ENCODE measurements at regions not wholly inside any gene's neighbourhood (a gene's known extent, or its start where the extent isn't known, plus 50 kb on each side); places are given as distances from the start of the nearest gene placed in this dataset.

DNA sequence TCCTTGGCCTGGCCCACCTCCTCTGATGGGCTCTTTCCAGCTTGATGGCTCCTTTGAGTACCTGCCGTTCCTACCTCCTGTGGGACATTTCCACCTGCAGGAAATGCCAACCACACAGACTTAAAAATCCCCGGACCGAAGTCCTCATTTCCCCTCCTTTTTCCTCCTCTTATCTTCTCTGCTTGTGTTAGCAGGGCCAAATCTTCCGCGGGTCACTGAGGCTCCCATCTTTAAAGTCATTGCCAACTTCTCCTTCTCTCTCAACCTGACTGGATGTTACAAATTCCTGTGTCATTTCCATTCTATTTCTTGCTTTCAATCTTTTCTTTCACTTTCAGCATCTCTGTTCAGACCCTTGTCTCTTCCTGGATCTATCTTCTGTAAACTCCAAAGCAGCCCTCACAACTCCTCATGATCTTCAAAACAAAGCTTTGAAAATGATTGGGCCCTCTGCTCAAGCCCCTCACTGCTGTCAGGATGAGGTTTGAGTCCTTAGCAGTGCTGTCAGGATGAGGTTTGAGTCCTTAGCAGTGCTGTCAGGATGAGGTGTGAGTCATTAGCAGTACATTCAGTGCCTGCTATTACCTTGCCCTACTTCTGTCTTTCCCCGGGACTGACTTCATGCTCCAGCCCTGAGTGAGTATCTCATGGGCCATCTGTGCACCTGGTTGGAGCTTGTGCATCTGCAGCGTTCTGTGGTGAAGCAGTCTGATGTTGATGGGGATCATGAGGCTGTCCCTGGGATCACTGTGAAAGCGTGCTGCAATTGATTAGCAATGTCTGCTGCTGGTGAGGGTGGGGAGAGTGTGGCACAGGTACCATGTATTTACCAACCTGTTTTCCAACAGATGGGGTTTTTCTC is 100.1 kb downstream of the IRF8 start:
- H3K36me3 ChIP-seq (ENCODE audit: control insufficient read depth in 1 of 2, insufficient read depth in 2 of 2, low read length in 2 of 2), result no peaks in the 10 kb centered on the region
- ChIA-PET CTCF (interaction anchor here (1.2 kb wide), 1 partner anchor 180 kb away, joined by 3 read pairs; no protein-coding TSS in a partner anchor), RAD21 (ENCODE audit: low non-redundant PET in 1 of 2, low total read pairs in 2 of 2, uncharacterized antibody in 2 of 2, unreplicated experiment in 2 of 2) (no interaction called here), POLR2A (no interaction called here)
- no peaks in the 10 kb centered on the region for H3K9me2 ChIP-seq (ENCODE audit: insufficient read depth)
- no peak overlapping the region for H2AFZ ChIP-seq (ENCODE audit: low read depth, low read length, poor library complexity, severe bottlenecking)
- H3K4me2 ChIP-seq (ENCODE audit: low read length), result no peak overlapping the region
- no TSS peak for BruUV-seq (replicated peaks)
- H3K4me1 ChIP-seq (ENCODE audit: control insufficient read depth in 1 of 2, insufficient read depth in 2 of 2, low read length in 2 of 2), result no peaks in the 10 kb centered on the region
- no peak overlapping the region for H3K9ac ChIP-seq (ENCODE audit: low read length)
- H3K27me3 ChIP-seq (ENCODE audit: insufficient read depth, low read length), result peaks cover 16% of the 10 kb centered on the region; the same call in 1 of the 2 replicates
- no peak for DNase-seq (ENCODE audit: low read depth, low spot score)
- H4K20me1 ChIP-seq (ENCODE audit: insufficient read depth), result no peaks in the 10 kb centered on the region
- no peak for TF ChIP-seq ELF1 (IDR thresholded peaks at IDR 0.05; ENCODE audit: borderline replicate concordance, low read depth)
- no peak for TF ChIP-seq EZH2 (IDR thresholded peaks at IDR 0.05)
- TF ChIP-seq SRF (IDR thresholded peaks at IDR 0.05; ENCODE audit: low read depth), result no peak
- no peak for TF ChIP-seq FOSL1 (IDR thresholded peaks at IDR 0.05; ENCODE audit: low read depth)
- TF ChIP-seq, protein P1, sequence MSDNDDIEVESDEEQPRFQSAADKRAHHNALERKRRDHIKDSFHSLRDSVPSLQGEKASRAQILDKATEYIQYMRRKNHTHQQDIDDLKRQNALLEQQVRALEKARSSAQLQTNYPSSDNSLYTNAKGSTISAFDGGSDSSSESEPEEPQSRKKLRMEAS (IDR thresholded peaks at IDR 0.05), result no peak
- TF ChIP-seq POLR2A (IDR thresholded peaks at IDR 0.05; ENCODE audit: borderline replicate concordance, extremely low read depth, insufficient read depth, insufficient read length), result no peak
- TF ChIP-seq SP1 (IDR thresholded peaks at IDR 0.05; ENCODE audit: low read depth), result no peak
- TF ChIP-seq, protein P2, sequence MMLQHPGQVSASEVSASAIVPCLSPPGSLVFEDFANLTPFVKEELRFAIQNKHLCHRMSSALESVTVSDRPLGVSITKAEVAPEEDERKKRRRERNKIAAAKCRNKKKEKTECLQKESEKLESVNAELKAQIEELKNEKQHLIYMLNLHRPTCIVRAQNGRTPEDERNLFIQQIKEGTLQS (IDR thresholded peaks at IDR 0.05), result no peak
- TF ChIP-seq, protein P3, sequence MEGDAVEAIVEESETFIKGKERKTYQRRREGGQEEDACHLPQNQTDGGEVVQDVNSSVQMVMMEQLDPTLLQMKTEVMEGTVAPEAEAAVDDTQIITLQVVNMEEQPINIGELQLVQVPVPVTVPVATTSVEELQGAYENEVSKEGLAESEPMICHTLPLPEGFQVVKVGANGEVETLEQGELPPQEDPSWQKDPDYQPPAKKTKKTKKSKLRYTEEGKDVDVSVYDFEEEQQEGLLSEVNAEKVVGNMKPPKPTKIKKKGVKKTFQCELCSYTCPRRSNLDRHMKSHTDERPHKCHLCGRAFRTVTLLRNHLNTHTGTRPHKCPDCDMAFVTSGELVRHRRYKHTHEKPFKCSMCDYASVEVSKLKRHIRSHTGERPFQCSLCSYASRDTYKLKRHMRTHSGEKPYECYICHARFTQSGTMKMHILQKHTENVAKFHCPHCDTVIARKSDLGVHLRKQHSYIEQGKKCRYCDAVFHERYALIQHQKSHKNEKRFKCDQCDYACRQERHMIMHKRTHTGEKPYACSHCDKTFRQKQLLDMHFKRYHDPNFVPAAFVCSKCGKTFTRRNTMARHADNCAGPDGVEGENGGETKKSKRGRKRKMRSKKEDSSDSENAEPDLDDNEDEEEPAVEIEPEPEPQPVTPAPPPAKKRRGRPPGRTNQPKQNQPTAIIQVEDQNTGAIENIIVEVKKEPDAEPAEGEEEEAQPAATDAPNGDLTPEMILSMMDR (IDR thresholded peaks at IDR 0.05 in 2 of 3, conservative IDR thresholded peaks at IDR 0.05 in 1 of 3; ENCODE audit: borderline replicate concordance in 1 of 3, insufficient read depth in 1 of 3, low read depth in 2 of 3, low read length in 2 of 3), result no peak
- TF ChIP-seq SIN3A (IDR thresholded peaks at IDR 0.05; ENCODE audit: low read depth), result no peak
- TF ChIP-seq POLR2AphosphoS5 (IDR thresholded peaks at IDR 0.05; ENCODE audit: low read depth, low read length), result no peak
- TF ChIP-seq, protein P4, sequence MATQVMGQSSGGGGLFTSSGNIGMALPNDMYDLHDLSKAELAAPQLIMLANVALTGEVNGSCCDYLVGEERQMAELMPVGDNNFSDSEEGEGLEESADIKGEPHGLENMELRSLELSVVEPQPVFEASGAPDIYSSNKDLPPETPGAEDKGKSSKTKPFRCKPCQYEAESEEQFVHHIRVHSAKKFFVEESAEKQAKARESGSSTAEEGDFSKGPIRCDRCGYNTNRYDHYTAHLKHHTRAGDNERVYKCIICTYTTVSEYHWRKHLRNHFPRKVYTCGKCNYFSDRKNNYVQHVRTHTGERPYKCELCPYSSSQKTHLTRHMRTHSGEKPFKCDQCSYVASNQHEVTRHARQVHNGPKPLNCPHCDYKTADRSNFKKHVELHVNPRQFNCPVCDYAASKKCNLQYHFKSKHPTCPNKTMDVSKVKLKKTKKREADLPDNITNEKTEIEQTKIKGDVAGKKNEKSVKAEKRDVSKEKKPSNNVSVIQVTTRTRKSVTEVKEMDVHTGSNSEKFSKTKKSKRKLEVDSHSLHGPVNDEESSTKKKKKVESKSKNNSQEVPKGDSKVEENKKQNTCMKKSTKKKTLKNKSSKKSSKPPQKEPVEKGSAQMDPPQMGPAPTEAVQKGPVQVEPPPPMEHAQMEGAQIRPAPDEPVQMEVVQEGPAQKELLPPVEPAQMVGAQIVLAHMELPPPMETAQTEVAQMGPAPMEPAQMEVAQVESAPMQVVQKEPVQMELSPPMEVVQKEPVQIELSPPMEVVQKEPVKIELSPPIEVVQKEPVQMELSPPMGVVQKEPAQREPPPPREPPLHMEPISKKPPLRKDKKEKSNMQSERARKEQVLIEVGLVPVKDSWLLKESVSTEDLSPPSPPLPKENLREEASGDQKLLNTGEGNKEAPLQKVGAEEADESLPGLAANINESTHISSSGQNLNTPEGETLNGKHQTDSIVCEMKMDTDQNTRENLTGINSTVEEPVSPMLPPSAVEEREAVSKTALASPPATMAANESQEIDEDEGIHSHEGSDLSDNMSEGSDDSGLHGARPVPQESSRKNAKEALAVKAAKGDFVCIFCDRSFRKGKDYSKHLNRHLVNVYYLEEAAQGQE (IDR thresholded peaks at IDR 0.05; ENCODE audit: low read depth), result no peak
- TF ChIP-seq YY1 (IDR thresholded peaks at IDR 0.05; ENCODE audit: extremely low read depth, insufficient replicate concordance, low read depth, low read length), result no peak
- no peak for TF ChIP-seq JUND (IDR thresholded peaks at IDR 0.05)
- TF ChIP-seq EZH2phosphoT487 (IDR thresholded peaks at IDR 0.05; ENCODE audit: borderline replicate concordance), result no peak
- no peak for ATAC-seq
- no peaks in the 10 kb centered on the region for H3K79me2 ChIP-seq (ENCODE audit: insufficient read depth, low read length)
- no peaks in the 10 kb centered on the region for H3K9me3 ChIP-seq (ENCODE audit: control insufficient read depth in 1 of 2, insufficient read depth in 1 of 2, low read depth in 1 of 2, low read length in 2 of 2)
- H3K27ac ChIP-seq (ENCODE audit: low read depth, low read length), result no peak overlapping the region
- intact Hi-C loops (cut with micrococcal nuclease), result no loop called here
- H3K4me3 ChIP-seq (replicated peaks in 1 of 2; ENCODE audit: low read depth in 1 of 2, low read length in 2 of 2), result no peak overlapping the region
